Body of pancreas (tissue), 4 donors: ENCODE measurements at regions not wholly inside any gene's neighbourhood (a gene's known extent, or its start where the extent isn't known, plus 50 kb on each side); places are given as distances from the start of the nearest gene placed in this dataset.

Experiments
- ATAC-seq: fragments of 150-250 bp; one replicate; pipeline ENCODE4 v1.9.1; 2016
- DNase-seq, 4 donors: peaks; one replicate each; pipeline ENCODE4 v3.0.0-alpha.2; 2019
- H3K27ac ChIP-seq, 4 donors: fragments of 200-600 bp; sonication (generic); 1 replicate in 3 of 4; 2 replicates in 1 of 4; pipeline versions ENCODE4 v1.5.1 to v1.6.1; 2016 to 2019; ENCODE audit warnings: mild to moderate bottlenecking in 1 of 4, mixed read lengths in 1 of 4, moderate library complexity in 1 of 4
- H3K27me3 ChIP-seq, 2 donors: fragments of 200-600 bp; sonication (generic); one replicate each; pipeline ENCODE4 v1.6.0; 2016; ENCODE audit warnings: mild to moderate bottlenecking in 1 of 2
- H3K36me3 ChIP-seq, 2 donors: fragments of 200-600 bp; sonication (generic); replicated peaks in 1 of 2; 2 replicates each; pipeline ENCODE4 v1.5.1; 2016; ENCODE audit warnings: low read depth in 2 of 2; ENCODE audit not compliant: insufficient read depth in 1 of 2
- H3K4me1 ChIP-seq: fragments of 200-600 bp; sonication (generic); one replicate; pipeline ENCODE4 v1.6.0; 2016
- H3K4me3 ChIP-seq, 2 donors: fragments of 200-600 bp; sonication (generic); 1 replicate in 1 of 2; 2 replicates in 1 of 2; pipeline ENCODE4 v1.5.1; 2016 to 2019
- H3K9me3 ChIP-seq, 3 donors: fragments of 200-600 bp; sonication (generic); 1 replicate in 2 of 3; 2 replicates in 1 of 3; pipeline ENCODE4 v1.5.1; 2016
- CTCF ChIP-seq, 7 experiments: fragments of 450-650 bp in 4 of 7; fragments of 200-600 bp in 3 of 7; sonication (generic) in 3 of 7; IDR thresholded peaks; one replicate each; pipeline ENCODE4 v1.5.1; 2016 to 2019; ENCODE audit warnings: antibody characterized with exemption in 7 of 7
- POLR2A ChIP-seq, 3 donors: fragments of 450-650 bp; IDR thresholded peaks; one replicate each; pipeline ENCODE4 v1.6.1; 2016; ENCODE audit warnings: antibody characterized with exemption in 3 of 3, mild to moderate bottlenecking in 2 of 3
- WGBS, 2 donors: methylation state at CpG; one replicate each; pipeline ENCODE4 v1.1.5; 2017; 5-methylcytosine and 5-hydroxymethylcytosine counted together
- intact Hi-C: fragments of 100-400 bp; cut with DNase I; formaldehyde crosslinking; loops from one replicate; pipeline ENCODE4 v1.15.1; 2023

- 61 to 64% methylated on average over 2 of the region's 2 CpGs for WGBS, 2 donors
- no peaks in the 10 kb centered on the region for H3K36me3 ChIP-seq
- intact Hi-C loops, result no loop called here
- no peak for ATAC-seq
- TF ChIP-seq CTCF (IDR thresholded peaks at IDR 0.05) (no peak), POLR2A (IDR thresholded peaks at IDR 0.05) (no peak)
- H3K9me3 ChIP-seq, result no peaks in the 10 kb centered on the region
- H3K4me1 ChIP-seq, result no peaks in the 10 kb centered on the region
- no peaks in the 10 kb centered on the region for H3K27me3 ChIP-seq
- no peak overlapping the region for H3K27ac ChIP-seq
- no peak for DNase-seq
- no peak overlapping the region for H3K4me3 ChIP-seq
These were observed 1222.1 kb upstream of the AUTS2 start for GRCh38 chr7:68376131-68376661.

GRCh38 chr7:68381731-68382130, 1216.5 kb upstream of the AUTS2 start:
- 29 to 50% methylated on average over 2 of the region's 2 CpGs for WGBS, 2 donors
- ATAC-seq, result no peak

GRCh38 chr7:68384581-68384980, 1213.7 kb upstream of the AUTS2 start:
- Histone ChIP-seq H3K27me3 (no peaks in the 10 kb centered on the region), H3K4me1 (no peaks in the 10 kb centered on the region), H3K36me3 (no peaks in the 10 kb centered on the region), H3K9me3 (peaks cover 0 to 3% (median 0%) of the 10 kb centered on the region in 3 donors), H3K4me3 (no peak overlapping the region), H3K27ac (no peak overlapping the region)
- no peak for DNase-seq
- intact Hi-C loops, result no loop called here
- 67 to 72% methylated on average over 1 of the region's 1 CpG for WGBS, 2 donors
- ATAC-seq, result no peak
- TF ChIP-seq CTCF (IDR thresholded peaks at IDR 0.05) (no peak), POLR2A (IDR thresholded peaks at IDR 0.05) (no peak)

More at GRCh38 chr7:68381731-68382130, 1216.5 kb upstream of the AUTS2 start:
- Histone ChIP-seq H3K9me3 (peaks cover 0 to 3% (median 0%) of the 10 kb centered on the region in 3 donors), H3K4me1 (no peaks in the 10 kb centered on the region), H3K4me3 (no peak overlapping the region), H3K36me3 (no peaks in the 10 kb centered on the region), H3K27ac (no peak overlapping the region), H3K27me3 (no peaks in the 10 kb centered on the region)
- no peak for DNase-seq
- intact Hi-C loops, result no loop called here
- TF ChIP-seq POLR2A (IDR thresholded peaks at IDR 0.05) (no peak), CTCF (IDR thresholded peaks at IDR 0.05) (no peak)

GRCh38 chr7:68393051-68393450, 1205.2 kb upstream of the AUTS2 start:
- no peak for DNase-seq
- H3K4me3 ChIP-seq, result no peak overlapping the region
- H3K36me3 ChIP-seq, result no peaks in the 10 kb centered on the region
- H3K27ac ChIP-seq, result no peak overlapping the region
- no peaks in the 10 kb centered on the region for H3K9me3 ChIP-seq
- no peaks in the 10 kb centered on the region for H3K27me3 ChIP-seq
- intact Hi-C loops, result no loop called here
- no peak for TF ChIP-seq CTCF (IDR thresholded peaks at IDR 0.05)
- TF ChIP-seq POLR2A (IDR thresholded peaks at IDR 0.05), result no peak
- H3K4me1 ChIP-seq, result no peaks in the 10 kb centered on the region
- ATAC-seq, result no peak
- WGBS, 2 donors, result 42 to 46% methylated on average over 2 of the region's 2 CpGs

GRCh38 chr7:68394131-68394530, 1204.1 kb upstream of the AUTS2 start:
- DNase-seq (no peak), ATAC-seq (no peak)
- H3K27me3 ChIP-seq, result no peaks in the 10 kb centered on the region
- no peaks in the 10 kb centered on the region for H3K36me3 ChIP-seq
- 65 to 69% methylated on average over 3 of the region's 3 CpGs for WGBS, 2 donors
- H3K9me3 ChIP-seq, result no peaks in the 10 kb centered on the region
- H3K4me1 ChIP-seq, result no peaks in the 10 kb centered on the region
- no peak overlapping the region for H3K27ac ChIP-seq
- H3K4me3 ChIP-seq, result no peak overlapping the region
- no peak for TF ChIP-seq CTCF (IDR thresholded peaks at IDR 0.05)
- TF ChIP-seq POLR2A (IDR thresholded peaks at IDR 0.05), result no peak
- intact Hi-C loops, result no loop called here
